HG03103 (cell line): ENCODE measurements at regions not wholly inside any gene's neighbourhood (a gene's known extent, or its start where the extent isn't known, plus 50 kb on each side); places are given as distances from the start of the nearest gene placed in this dataset.

Experiments
- ATAC-seq: cut with Tn5 transposase; IDR thresholded peaks from one replicate; pipeline ENCODE4 v1.9.1; 2021; ENCODE audit warnings: low read depth; ENCODE audit not compliant: unreplicated experiment

DNA sequence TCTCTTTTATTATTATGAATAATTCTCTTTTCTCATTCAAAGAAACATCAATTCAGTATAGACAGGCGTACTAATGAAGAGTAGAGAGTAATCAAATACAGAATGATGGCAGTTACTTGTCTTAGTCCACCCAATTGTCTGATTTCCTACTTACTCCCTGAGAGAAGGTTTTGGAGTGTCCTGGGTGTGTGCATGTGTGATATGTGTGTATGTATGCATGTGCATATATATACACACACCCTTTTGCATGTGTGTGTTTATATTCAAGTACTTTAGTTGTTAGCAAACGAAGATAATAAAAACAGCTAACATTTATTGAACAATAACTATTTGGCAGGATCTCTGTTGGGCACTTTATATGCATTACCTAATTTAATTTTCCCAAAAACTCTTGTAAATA lies 63.2 kb upstream of the CCDC190 start:
- ATAC-seq: no peak

DNA sequence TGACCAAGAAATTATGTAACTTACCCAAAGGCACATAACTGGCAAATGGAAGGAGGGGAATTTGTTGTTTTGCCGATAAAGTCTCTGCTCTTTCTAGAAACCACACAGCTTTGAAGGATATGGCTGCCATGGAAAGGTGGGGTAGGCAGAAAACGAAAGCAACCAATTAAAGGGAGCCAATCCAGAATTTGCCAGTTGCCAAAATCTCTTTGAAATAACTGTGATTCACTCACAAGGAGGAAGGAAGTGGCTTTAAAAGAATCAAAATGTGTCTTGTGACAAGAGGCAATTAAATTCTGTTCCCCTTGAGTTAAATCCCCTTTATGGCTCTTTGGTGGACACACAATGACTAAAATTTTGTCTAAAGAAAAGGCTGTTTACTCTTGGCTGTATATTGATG lies 61.2 kb upstream of the CCDC190 start:
- no peak for ATAC-seq

DNA sequence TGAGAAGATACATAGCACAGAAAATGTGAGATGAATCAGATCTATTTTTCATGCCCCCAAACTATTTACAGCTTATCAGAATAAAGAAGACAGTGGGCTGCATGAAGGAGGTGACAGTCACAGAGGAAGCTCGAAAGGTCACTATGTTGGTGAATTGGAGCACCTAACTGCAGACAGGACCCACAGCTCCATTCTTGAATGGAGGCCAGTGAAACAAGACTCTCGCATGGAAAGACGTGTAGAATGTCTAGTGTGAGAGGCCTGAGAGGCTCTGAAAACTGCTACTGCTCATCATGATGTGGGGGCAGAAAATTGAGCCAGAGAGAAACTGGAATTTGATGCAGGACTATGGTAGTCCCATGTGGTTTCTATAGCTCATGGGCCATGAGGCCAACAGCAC lies 60.3 kb upstream of the CCDC190 start:
- ATAC-seq: no peak

DNA sequence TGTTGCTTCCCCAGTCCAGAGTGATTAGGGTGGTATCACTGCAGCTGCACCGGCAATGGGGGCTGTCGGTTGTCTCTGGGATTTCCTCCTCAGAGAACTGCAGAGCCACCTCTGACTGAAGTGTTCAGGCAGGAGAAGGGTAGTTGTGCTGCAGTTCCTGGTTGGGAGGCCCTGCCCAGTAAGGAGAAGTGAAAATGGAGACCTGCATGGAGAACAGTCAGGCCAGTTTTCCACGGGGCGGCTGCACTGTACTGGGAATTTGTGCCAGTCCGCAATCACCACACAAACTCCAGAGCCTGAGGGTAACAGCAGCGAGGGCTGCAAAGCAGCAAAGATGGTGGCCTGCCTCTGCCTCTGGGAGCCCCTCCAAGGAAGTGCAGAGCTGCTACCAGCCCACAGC lies 58.1 kb upstream of the CCDC190 start:
- no peak for ATAC-seq

DNA sequence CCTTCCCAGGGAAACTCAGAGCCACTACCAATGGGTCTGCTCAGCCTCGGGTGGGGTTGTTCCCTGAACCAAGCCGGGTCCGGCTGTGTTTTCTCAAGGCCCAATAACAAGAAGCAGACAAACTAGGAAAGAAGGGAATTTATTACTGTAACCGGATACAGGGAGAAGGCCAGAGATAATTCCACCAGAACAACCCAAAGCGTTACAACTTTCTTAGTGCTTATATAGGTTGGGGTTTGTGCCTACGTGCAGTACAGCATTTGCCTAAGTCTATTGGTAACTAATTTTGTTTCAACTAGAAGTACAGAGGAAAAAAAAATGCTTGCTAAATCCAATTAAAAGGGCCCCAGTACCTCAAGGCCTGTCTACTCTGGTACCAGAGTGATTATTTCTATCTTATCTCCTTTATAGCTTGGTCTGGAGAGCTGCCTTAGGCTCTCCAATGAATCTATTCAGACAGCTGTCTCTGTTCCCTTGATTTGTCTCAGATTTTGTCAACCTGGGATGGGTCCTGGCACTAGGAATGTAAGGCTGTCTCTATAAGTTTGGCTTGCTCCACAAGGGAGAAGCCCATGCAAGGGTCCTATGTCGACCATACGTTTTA lies 57.3 kb upstream of the CCDC190 start:
- no peak for ATAC-seq

DNA sequence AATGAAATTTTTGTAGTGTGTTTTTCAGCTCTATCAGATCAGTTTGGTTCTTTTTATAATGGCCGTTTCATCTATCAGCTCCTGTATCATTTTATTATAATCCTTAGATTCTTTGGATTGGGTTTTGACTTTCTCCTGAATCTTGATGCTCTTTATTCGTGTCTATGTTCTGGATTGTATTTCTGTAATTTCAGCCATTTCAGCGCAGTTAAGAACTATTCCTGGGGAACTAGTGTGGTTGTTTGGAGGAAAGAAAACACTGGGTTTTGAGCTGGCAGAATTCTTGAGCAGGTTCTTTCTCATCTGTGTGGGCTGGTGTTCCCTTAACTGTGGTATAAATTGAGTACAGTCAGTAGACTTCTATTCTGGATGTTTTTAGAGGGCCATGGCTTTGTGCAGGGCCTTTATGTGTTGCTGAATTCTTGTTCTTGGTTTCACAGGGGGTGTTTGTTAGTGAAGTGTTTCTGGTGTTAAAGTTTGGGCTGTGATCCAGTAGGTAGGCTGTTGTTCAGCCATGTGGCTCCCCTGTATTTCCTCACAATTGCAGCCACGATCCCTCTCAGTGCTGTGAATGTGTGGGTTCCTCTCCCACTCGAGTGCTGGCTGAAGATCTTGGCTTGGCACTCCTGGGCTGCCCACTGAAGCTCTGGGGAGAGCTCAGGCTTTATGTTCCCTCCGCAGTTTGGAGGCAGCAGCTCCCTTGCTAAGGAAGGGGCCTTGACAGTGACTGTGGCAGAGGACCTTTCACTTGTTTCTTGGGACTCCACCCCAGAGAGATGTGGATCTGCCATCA lies 56.0 kb upstream of the CCDC190 start:
- no peak for ATAC-seq

DNA sequence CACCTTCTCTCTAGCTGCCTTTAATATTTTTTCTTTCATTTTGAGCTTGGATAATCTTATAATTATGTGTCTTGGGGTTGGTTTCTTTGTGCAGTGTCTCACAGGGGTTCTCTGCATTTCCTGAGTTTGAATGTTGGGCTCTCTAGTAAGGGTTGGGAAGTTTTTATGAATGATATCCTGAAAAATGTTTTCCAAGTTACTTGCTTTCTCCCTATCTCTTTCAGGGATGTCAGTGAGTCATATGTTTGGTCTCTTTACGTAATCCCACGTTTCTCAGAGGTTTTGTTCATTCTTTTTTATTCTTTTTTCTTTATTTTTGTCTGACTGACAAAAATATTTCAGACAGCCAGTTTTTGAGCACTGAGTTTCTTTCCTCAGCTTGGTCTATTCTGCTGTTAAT lies 55.4 kb upstream of the CCDC190 start:
- no peak for ATAC-seq

DNA sequence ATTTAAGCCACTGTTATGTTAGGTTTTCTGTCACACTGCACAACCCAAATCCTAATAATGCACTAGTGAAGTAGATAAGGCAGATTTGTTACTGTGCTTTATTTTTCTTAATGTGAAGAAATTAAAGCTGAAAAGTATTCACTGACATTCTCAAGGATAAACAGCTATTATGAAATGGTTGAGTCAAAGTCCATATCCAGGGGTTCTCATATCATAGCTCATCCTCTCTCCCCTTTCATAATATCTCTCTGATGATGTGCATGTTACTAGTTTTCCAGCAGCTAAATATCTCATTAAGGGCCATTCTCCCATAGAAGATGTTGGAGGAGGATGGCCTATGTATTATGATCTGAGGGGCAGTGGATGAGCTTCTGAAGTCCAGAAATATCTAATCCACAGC lies 53.6 kb upstream of the CCDC190 start:
- no peak for ATAC-seq

DNA sequence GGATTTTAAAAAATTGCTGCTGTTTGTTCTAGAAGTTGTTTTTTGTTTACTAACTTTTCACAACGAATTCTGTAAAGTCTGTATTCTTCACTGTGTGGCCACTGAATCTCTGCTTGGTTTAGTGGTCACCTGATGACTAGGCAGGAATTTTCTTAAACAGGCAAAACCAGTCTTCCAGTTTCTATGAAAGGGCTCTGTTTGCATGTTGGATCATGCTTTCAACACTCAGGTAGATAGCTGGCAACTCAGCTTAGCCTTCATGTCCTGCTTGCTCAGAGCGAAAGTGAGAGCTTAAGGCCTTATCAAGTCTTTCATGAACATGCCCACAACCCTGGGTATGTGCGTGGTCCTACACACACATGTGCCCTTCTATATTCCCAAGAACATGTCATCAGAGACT lies 52.4 kb upstream of the CCDC190 start:
- no peak for ATAC-seq

DNA sequence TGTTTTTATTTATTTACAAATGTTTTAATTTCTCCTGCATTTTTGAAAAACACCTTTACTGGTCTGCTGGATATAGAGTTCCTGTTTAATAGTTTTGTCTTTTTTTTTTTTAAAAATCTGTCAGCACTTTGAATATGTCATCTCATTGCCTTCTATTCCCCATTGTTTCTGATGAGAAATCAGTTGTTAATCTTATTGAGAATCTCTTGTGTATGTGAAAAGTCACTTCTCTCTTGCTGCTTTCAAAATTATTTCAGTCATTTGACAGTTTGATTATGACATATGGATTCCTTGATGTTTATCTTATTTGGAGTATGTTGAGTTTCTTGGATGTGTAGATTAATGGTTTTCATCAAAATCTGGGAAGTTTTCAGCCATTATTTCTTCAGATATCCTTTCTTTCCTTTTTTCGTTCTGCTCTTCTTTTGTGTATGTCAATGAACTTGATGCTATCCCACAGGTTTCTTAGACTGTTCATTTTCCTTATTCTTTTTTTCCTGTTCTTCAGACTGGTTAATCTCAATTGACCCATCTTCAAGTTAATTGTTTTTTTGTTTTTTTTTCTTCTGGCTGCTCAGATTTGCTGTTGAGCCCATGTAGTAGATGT lies 51.2 kb upstream of the CCDC190 start:
- ATAC-seq: no peak
